ENCODE measurements at regions not wholly inside any gene's neighbourhood (a gene's known extent, or its start where the extent isn't known, plus 50 kb on each side); places are given as distances from the start of the nearest gene placed in this dataset.

DNA sequence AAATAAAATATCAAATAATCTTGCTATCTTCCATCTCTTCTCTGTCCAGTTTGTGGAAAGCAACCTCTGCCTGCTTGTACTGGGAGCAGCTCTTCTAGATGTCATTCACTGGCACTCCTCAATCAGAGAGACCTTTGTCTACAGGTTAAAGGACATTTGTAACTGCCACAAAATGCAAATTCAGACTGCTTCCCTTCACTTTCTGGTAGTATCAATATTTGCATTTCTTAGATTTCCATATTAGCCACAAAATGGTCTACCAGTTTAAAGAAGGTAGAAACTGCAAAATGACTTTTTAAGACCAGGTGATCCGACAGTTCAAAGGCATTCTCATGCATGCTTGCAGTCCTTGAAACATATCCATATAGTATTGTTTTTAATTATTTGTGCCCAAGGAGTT is 51.7 kb upstream of the RCN1 start:
- no peak for DNase-seq (ENCODE audit: low read depth in 3 of 3, low spot score in 1 of 3)

GRCh38 chr11:32034680-32035079 is 56.2 kb upstream of the RCN1 start:
- no peak for DNase-seq (ENCODE audit: low read depth in 3 of 3, low spot score in 1 of 3)

DNA sequence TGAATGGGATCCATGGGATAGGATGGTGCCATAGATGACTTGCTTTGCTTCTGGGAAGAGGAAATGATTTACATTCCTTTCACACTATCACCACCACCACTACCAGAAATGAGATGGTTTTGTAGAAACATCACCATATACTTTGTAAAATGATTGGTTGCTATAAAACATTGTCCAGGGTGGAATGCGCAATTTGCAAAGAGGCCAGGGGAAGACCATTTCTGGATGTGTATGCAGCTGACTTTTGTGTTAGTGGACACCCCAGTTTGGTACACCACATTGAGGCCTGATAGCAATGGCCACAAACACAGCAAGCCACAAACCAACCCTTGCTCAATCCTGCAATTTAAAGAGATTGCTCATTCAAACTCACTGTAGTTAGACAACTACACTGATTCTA is 56.7 kb upstream of the RCN1 start:
- no peak for DNase-seq (ENCODE audit: low read depth in 3 of 3, low spot score in 1 of 3)

GRCh38 chr11:32033491-32033890 is 57.4 kb upstream of the RCN1 start:
- no peak for DNase-seq (ENCODE audit: low read depth in 3 of 3, low spot score in 1 of 3)

DNA sequence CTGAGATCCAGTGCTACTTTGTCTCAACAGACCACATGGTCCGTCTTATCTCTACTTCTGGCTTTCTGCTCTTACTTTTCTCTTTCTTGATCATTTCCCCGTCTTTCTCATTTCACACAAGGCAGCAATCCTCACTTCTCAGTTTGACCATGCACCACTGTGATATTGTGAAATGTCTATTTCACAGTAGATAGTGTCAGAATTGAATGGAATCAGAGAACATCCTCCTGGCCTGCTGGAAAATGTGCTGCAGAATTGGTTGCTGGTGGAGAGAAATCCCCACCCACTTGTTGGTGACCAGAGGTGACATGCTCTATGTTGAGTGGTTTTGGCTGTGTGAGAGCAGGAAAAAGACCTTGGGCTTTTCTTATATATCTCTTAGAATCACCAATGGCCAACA is 57.8 kb upstream of the RCN1 start:
- DNase-seq (ENCODE audit: low read depth in 3 of 3, low spot score in 1 of 3) = no peak

- no peak for DNase-seq (ENCODE audit: low read depth in 3 of 3, low spot score in 1 of 3)
Observed at GRCh38 chr11:32032478-32032877, 58.4 kb upstream of the RCN1 start.

DNA sequence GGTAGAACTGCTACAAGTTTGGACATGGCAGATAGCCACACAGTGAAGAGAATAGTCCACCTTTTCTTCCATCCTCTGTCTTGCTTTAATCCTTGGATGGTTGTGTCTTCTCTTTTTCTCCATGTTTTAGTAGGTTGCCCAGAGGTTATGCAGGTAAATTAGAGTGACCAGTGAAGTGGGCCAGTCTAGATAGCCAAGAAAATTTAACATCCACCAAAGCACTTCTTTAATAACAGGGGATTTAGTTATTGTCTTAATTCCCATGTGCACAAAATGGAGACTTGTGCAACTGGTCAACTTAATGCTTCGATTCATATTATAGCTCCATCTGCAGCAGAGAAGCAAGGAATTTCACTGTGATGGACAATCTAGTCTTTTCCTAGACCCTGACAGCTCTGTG is 58.8 kb upstream of the RCN1 start:
- no peak for DNase-seq (ENCODE audit: low read depth in 3 of 3, low spot score in 1 of 3)

DNA sequence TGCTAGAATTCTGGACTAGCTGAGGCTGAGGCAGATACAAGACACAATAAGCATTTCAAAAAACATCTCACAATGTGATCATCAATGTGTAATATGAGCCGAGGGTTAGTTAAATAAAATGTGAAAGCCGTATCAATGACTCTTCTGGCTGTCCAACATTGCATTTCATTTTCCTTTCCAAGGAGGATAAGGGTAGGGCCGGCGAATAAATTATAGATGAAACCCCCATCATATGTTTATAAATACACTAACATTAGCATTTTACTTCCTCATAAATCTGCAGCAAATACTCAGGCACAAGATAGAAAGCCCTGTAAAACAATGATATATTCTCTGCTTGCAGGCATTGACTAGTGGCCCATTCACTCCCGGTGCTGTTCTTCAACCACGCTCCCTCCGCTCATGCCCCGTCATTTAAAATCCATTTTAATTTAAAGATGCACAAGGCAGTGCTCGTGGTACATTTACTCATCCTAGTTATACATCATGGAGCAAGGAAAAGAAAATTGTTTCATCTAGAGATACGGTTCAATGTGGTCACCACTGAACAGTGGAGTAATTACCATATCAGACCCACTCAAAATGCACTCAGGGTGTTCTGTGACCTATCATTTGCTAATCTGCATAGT is 59.9 kb upstream of the RCN1 start:
- DNase-seq (ENCODE audit: low read depth in 3 of 3, low spot score in 1 of 3) = no peak

DNA sequence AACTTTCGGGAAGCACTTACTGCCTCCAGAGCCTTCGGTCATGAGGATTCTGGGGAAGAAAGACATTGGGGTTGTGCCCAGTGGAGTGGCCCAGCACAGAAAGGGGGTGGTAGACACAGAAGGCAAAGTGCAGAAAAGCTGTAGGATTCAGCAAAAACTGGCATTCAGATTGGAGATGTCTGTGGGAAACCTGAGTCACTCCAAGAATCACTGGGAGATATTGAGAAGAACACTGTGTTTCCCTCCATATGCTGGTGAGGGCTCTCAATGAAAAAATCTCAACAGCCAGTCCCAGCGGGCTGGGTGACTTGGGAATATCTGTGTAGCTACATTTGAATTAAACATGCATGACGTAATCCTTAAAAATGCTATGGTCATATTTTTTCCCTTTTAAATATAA is 61.2 kb upstream of the RCN1 start:
- no peak for DNase-seq (ENCODE audit: low read depth in 3 of 3, low spot score in 1 of 3)

DNA sequence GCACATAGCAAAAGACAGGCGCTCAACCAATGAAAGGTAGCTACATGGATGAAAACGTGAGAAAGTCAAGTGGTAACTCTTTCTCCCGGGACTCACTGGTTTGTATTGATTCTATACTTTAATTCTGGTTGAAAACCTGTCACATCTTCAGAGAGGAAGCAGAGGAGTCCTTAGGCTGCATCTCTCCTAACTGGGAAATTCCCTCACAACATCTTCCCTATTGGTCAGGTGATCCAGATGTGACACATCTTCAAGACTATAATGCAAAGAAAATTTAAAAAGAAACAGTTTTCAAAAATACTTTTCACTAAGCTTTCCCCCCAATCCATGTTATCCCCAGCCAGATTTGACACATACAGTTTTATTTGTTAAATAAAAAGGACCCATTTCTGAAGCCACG is 62.7 kb upstream of the RCN1 start:
- no peak for DNase-seq (ENCODE audit: low read depth in 3 of 3, low spot score in 1 of 3)

- DNase-seq (ENCODE audit: low read depth in 3 of 3, low spot score in 1 of 3) = no peak
Observed at GRCh38 chr11:32026766-32027165, 64.1 kb upstream of the RCN1 start.

DNA sequence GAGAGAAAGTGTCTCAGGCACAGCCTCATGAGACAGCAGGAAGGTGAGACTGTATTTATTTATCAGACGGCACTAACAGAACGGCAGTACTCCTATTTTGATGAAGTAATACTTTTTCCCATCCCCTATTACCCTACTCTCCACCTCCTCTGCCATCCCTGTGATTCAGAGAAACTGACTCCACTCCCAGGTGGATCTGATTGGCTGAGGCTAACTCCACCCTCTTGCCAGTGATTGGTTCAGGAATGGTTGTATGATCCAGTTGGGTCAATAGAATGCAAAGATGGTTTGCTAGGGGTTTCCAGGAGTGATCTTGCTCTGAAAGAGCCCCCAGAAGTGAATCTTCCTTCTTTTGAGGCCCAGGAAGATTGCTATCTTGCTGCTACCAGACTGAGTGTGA is 65.9 kb upstream of the RCN1 start:
- DNase-seq (ENCODE audit: low read depth in 3 of 3, low spot score in 1 of 3) = no peak

DNA sequence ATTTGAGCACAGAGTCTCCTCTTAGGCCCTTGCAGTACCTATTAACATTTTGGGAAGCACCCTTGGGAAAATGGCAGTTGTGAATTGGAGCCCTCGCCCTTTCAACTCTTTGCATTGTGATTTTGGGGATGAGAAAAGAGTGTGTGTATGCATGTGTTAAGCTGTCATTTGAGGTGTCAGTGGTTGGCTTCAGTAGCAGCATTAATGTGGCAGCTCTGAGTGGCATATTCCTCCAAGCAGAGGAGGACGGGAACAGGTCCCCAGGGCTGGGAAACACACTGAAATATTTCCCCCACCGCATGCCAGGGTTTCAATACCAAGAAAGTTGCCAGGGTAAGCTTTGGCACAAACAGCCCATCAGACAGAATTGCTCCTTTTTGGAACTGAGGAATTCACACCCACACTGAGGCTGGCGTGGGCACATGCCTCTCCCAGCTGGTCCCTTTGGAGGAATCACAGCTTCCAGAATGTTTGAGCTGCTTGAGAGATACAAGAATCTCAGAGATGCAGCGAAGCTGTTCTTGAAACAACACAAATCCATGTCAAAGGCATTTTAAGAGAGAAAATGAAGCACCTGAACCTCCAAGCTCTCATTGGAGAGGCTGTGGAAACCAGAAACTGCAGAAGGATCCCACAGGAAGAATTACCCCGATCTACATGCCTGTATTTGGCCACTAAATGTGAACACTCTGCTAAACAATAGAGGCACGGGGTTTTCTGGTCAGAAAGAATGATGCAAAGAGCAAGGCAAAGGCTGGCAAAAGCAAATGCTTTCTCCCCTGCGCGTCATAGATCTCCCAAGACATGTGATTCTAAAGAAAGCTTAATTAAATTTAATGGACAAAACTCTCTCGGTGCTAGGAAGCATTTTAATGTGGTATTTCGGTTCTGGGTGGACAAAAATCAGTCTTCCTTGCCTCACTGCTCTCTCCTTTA is 67.2 kb upstream of the RCN1 start:
- DNase-seq (ENCODE audit: low read depth in 3 of 3, low spot score in 1 of 3) = no peak

- no peak for DNase-seq (ENCODE audit: low read depth in 3 of 3, low spot score in 1 of 3)
Observed at GRCh38 chr11:32018672-32019071, 72.2 kb upstream of the RCN1 start.

DNA sequence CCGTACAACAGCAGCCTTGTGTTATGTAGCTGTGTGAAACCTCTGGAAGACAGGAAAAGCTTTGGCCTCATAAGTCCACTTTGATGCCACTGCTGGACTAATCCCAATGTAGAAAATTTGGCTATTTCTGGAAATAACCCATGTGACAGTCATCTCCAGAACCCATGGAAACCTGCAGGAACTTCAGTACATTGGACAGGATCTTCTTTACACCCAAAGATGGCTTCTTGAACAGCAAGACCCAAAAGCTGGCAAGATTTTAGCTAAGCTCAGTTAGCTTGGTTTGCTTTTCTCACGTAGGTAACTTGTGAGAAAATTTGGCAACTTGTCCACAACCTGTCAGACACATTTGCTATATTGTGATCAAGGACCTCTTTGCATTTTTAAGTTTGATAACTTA is 74.8 kb upstream of the RCN1 start:
- no peak for DNase-seq (ENCODE audit: low read depth in 3 of 3, low spot score in 1 of 3)

DNA sequence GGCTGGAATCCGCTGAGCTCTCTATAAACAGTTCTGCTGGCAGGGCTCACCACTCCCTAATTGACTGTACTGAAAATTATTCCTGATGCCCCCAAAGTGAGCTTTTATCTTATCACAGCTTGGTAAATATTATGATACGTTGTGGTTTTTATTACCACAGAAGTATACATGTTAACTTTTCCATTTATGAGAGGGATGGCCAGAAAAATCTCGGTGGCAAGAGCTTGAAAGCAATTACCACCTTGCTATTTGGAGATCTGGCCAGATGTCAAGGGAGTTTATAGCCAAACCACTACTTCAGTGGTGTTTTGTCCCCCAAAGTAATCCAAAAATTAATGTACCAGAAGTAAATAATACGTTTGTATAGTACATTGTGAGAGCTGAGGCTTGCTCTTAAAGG is 75.4 kb upstream of the RCN1 start:
- DNase-seq (ENCODE audit: low read depth in 3 of 3, low spot score in 1 of 3) = no peak

DNA sequence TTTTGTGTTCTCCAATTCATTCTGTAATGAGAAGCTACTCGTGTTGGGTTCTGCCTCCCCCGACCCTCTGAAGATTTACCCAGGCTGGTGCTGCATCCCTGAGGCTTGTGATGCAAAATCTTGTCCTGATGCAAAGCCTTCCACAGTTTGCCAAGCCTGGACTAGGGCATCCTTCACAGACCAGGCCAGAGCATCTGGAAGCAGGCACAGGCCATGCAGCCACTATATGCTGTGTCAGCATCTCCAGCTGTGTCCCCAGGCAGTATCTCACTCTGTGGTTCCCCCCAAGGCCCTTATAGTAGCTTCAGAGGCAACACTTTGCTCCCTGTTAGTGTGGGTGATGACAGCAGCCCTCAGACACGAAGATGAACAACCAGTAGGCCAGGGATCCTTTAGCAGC is 77.3 kb upstream of the RCN1 start:
- DNase-seq (ENCODE audit: low read depth in 3 of 3, low spot score in 1 of 3) = no peak

DNA sequence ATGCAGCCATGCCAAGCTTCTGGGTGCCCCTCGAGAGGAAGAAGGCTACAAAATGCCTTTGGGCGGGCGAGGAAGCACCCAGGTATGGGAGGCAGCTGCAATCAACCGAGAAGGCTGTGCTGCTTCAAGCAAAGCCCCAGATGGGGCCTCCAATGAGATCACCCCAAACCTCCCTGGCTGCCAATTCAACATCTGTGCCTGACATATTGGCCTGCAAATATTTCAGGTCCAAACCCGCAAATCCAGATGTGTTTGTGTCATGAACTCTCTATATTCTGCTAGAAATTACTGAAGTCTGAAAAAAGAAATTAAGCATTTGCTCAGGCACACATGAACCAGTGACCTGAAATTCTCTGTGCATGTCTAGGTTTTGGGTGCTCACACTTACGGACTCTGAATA is 78.8 kb upstream of the RCN1 start:
- no peak for DNase-seq (ENCODE audit: low read depth in 3 of 3, low spot score in 1 of 3)

- DNase-seq (ENCODE audit: low read depth in 3 of 3, low spot score in 1 of 3) = no peak
Observed at GRCh38 chr11:32008880-32009551, 81.9 kb upstream of the RCN1 start.

GRCh38 chr11:32006799-32007388 is 84.0 kb upstream of the RCN1 start:
- no peak for DNase-seq (ENCODE audit: low read depth in 3 of 3, low spot score in 1 of 3)

- DNase-seq (ENCODE audit: low read depth in 3 of 3, low spot score in 1 of 3) = no peak
Observed at GRCh38 chr11:32005786-32006416, 85.0 kb upstream of the RCN1 start.

All from stimulated activated CD4-positive, alpha-beta T cell treated with anti-CD3 and anti-CD28 coated beads, TNF-alpha, amount 100 ng/mL, for 1 hour (primary cell).